OCI-LY1 (cell line): ENCODE measurements at regions not wholly inside any gene's neighbourhood (a gene's known extent, or its start where the extent isn't known, plus 50 kb on each side); places are given as distances from the start of the nearest gene placed in this dataset.
"Not testable (repeated sequence)": the region's sequence is repeated elsewhere in the genome, so short reads cannot be mapped to it uniquely, and the experiment has no call there.

Source experiments
- H2AFZ ChIP-seq: fragments of 200-600 bp; sonication (generic), shearing (Covaris generic); 2 replicates; pipeline ENCODE4 v1.6.0; 2014; ENCODE audit warnings: antibody characterized with exemption, mild to moderate bottlenecking, low read length
- H3F3A ChIP-seq: fragments of 200-600 bp; sonication (generic), shearing (Covaris generic); 2 replicates; pipeline ENCODE4 v1.6.0; 2014; ENCODE audit warnings: mild to moderate bottlenecking, antibody characterized with exemption, low read length, moderate library complexity; ENCODE audit not compliant: insufficient read depth
- H3K27ac ChIP-seq: fragments of 200-600 bp; sonication (generic); 2 replicates; pipeline ENCODE4 v1.5.1; 2014; ENCODE audit warnings: low read length, mixed run types, mild to moderate bottlenecking, low read depth; ENCODE audit not compliant: poor library complexity, severe bottlenecking
- H3K27me3 ChIP-seq: fragments of 200-600 bp; sonication (generic); 2 replicates; pipeline ENCODE4 v1.6.0; 2014; ENCODE audit warnings: antibody characterized with exemption, mild to moderate bottlenecking, low read length, moderate library complexity; ENCODE audit not compliant: insufficient read depth
- H3K36me3 ChIP-seq: fragments of 200-600 bp; sonication (generic); 2 replicates; pipeline ENCODE4 v1.6.1; 2014; ENCODE audit warnings: mild to moderate bottlenecking, antibody characterized with exemption, low read length, moderate library complexity, mixed read lengths; ENCODE audit not compliant: insufficient read depth
- H3K4me1 ChIP-seq: fragments of 200-600 bp; sonication (generic); 2 replicates; pipeline ENCODE4 v1.5.1; 2014; ENCODE audit warnings: mild to moderate bottlenecking, low read length, moderate library complexity; ENCODE audit not compliant: insufficient read depth, severe bottlenecking
- H3K4me2 ChIP-seq: fragments of 200-600 bp; sonication (generic), shearing (Covaris generic); 2 replicates; pipeline ENCODE4 v1.6.1; 2014; ENCODE audit warnings: low read length
- H3K4me3 ChIP-seq: fragments of 200-600 bp; sonication (generic); 2 replicates; pipeline ENCODE4 v1.5.1; 2014; ENCODE audit warnings: low read length, low read depth, mild to moderate bottlenecking, mixed read lengths; ENCODE audit not compliant: poor library complexity, severe bottlenecking
- H3K79me2 ChIP-seq: fragments of 200-600 bp; shearing (Covaris generic); 2 replicates; pipeline ENCODE4 v1.6.1; 2016; ENCODE audit warnings: mixed run types, low read length, mixed read lengths; ENCODE audit not compliant: insufficient read depth
- H3K9ac ChIP-seq: fragments of 200-600 bp; sonication (generic), shearing (Covaris generic); 2 replicates; pipeline ENCODE4 v1.6.1; 2014; ENCODE audit warnings: mild to moderate bottlenecking, low read length, mixed read lengths
- H3K9me2 ChIP-seq: fragments of 200-600 bp; sonication (generic), shearing (Covaris generic); 2 replicates; pipeline ENCODE4 v1.6.1; 2014; ENCODE audit warnings: low read depth, mild to moderate bottlenecking, low read length, mixed read lengths
- H3K9me3 ChIP-seq: fragments of 200-600 bp; shearing (Covaris generic); 2 replicates; pipeline ENCODE4 v1.6.1; 2014; ENCODE audit warnings: low read length, mixed read lengths
- H4K20me1 ChIP-seq: fragments of 200-600 bp; sonication (generic), shearing (Covaris generic); 2 replicates; pipeline ENCODE4 v1.6.0; 2016; ENCODE audit warnings: mild to moderate bottlenecking, low read length; ENCODE audit not compliant: insufficient read depth
- EZH2 ChIP-seq: fragments of 200-600 bp; sonication (generic), shearing (Covaris generic); IDR thresholded peaks from 2 replicates; pipeline ENCODE4 v1.8.0; 2017; ENCODE audit warnings: borderline replicate concordance, mixed run types, mild to moderate bottlenecking, antibody characterized with exemption, low read length, moderate library complexity, mixed read lengths
- TF ChIP-seq, protein P1 (sequence below): fragments of 200-600 bp; sonication (generic), shearing (Covaris generic); IDR thresholded peaks from 2 replicates; pipeline ENCODE4 v1.5.1; 2017; ENCODE audit warnings: mild to moderate bottlenecking, antibody characterized with exemption, low read length, moderate library complexity, mixed read lengths

DNA sequence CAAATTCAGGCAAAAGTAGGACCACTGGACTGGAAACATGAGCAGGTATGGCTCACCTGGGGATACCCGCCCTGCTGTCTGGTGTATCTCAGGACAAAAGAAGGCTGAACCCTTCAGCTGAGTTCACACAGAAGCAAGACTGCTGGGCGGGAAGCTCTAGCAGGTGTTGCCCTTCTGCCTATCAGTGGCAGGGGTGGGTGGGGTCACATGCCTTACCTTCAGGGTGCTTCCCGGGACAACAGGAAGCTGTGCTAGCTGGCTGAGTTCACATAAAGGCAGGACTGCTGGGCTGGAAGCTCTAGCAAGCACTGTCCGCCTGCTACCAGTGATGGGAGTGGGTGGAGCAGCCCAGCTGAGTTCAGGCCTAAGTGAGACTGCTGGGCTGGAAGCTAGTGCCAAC lies 498.8 kb upstream of the ZNF608 start:
- Histone ChIP-seq H3K9me2 (no peaks in the 10 kb centered on the region), H3F3A (no peaks in the 10 kb centered on the region), H3K4me3 (no peak overlapping the region), H3K4me1 (no peaks in the 10 kb centered on the region), H3K79me2 (no peaks in the 10 kb centered on the region), H3K36me3 (no peaks in the 10 kb centered on the region), H4K20me1 (no peaks in the 10 kb centered on the region), H3K9ac (no peak overlapping the region), H3K9me3 (peaks cover 12% of the 10 kb centered on the region; the same call in 1 of the 2 replicates), H3K27me3 (no peaks in the 10 kb centered on the region), H3K27ac (no peak overlapping the region), H3K4me2 (no peak overlapping the region), H2AFZ (no peak overlapping the region)
- TF ChIP-seq, protein P1, sequence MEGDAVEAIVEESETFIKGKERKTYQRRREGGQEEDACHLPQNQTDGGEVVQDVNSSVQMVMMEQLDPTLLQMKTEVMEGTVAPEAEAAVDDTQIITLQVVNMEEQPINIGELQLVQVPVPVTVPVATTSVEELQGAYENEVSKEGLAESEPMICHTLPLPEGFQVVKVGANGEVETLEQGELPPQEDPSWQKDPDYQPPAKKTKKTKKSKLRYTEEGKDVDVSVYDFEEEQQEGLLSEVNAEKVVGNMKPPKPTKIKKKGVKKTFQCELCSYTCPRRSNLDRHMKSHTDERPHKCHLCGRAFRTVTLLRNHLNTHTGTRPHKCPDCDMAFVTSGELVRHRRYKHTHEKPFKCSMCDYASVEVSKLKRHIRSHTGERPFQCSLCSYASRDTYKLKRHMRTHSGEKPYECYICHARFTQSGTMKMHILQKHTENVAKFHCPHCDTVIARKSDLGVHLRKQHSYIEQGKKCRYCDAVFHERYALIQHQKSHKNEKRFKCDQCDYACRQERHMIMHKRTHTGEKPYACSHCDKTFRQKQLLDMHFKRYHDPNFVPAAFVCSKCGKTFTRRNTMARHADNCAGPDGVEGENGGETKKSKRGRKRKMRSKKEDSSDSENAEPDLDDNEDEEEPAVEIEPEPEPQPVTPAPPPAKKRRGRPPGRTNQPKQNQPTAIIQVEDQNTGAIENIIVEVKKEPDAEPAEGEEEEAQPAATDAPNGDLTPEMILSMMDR, result no peak

- H2AFZ ChIP-seq, result no peak overlapping the region
- no peaks in the 10 kb centered on the region for H3K9me2 ChIP-seq
- no peaks in the 10 kb centered on the region for H4K20me1 ChIP-seq
- no peaks in the 10 kb centered on the region for H3K36me3 ChIP-seq
- no peak overlapping the region for H3K4me3 ChIP-seq
- no peaks in the 10 kb centered on the region for H3K27me3 ChIP-seq
- H3K4me1 ChIP-seq, result no peaks in the 10 kb centered on the region
- no peak for TF ChIP-seq EZH2
- TF ChIP-seq, protein P1, result no peak
- no peak overlapping the region for H3K4me2 ChIP-seq
- H3K9me3 ChIP-seq, result peaks cover 29% of the 10 kb centered on the region
- no peaks in the 10 kb centered on the region for H3F3A ChIP-seq
- H3K79me2 ChIP-seq, result no peaks in the 10 kb centered on the region
- H3K27ac ChIP-seq, result no peak overlapping the region
- H3K9ac ChIP-seq, result no peak overlapping the region
Observed at GRCh38 chr5:125249400-125249799, 503.0 kb upstream of the ZNF608 start.

GRCh38 chr5:125251703-125252102 lies 505.3 kb upstream of the ZNF608 start:
- Histone ChIP-seq H3K9ac (no peak overlapping the region), H4K20me1 (no peaks in the 10 kb centered on the region), H3K4me2 (no peak overlapping the region), H3K27ac (no peak overlapping the region), H3K79me2 (no peaks in the 10 kb centered on the region), H3K9me2 (no peaks in the 10 kb centered on the region), H3K36me3 (no peaks in the 10 kb centered on the region), H2AFZ (no peak overlapping the region), H3K4me3 (no peak overlapping the region), H3K27me3 (no peaks in the 10 kb centered on the region), H3F3A (no peaks in the 10 kb centered on the region), H3K4me1 (peaks cover 4% of the 10 kb centered on the region), H3K9me3 (peaks cover 33% of the 10 kb centered on the region)
- TF ChIP-seq, protein P1, result no peak
- no peak for TF ChIP-seq EZH2

- H3K4me1 ChIP-seq, result peaks cover 23% of the 10 kb centered on the region
- H3K27me3 ChIP-seq, H3K36me3 ChIP-seq, H3F3A ChIP-seq, H3K4me3 ChIP-seq, H3K9ac ChIP-seq, H3K79me2 ChIP-seq, H3K27ac ChIP-seq, H2AFZ ChIP-seq, H3K4me2 ChIP-seq, H3K9me2 ChIP-seq, H4K20me1 ChIP-seq: not testable (repeated sequence)
- peaks cover 23% of the 10 kb centered on the region for H3K9me3 ChIP-seq
Observed at GRCh38 chr5:125253634-125254033, 507.2 kb upstream of the ZNF608 start.
